ENCODE measurements at regions not wholly inside any gene's neighbourhood (a gene's known extent, or its start where the extent isn't known, plus 50 kb on each side); places are given as distances from the start of the nearest gene placed in this dataset.

GRCh38 chr20:19875376-19876221 is 117.5 kb downstream of the RIN2 start:
- TF ChIP-seq POLR2A (IDR thresholded peaks at IDR 0.05) (no peak), CTCF (IDR thresholded peaks at IDR 0.05) (no peak)

Data from testis (tissue), 2 donors.